HCT116 (cell line): ENCODE measurements at regions not wholly inside any gene's neighbourhood (a gene's known extent, or its start where the extent isn't known, plus 50 kb on each side); places are given as distances from the start of the nearest gene placed in this dataset.

Source experiments
- ATAC-seq: fragments of 200-7000 bp; cut with Tn5 transposase; 2 replicates; pipeline ENCODE4 v1.9.1; 2020; ENCODE audit warnings: mild to moderate bottlenecking, moderate library complexity
- BruUV-seq: library from RNA; stranded (reverse); fragments of 400-500 nt; replicated peaks from 2 replicates; lab custom pipeline; 2021; lab: Mats Ljungman, UMichigan
- CTCF ChIA-PET: fragments of 300-600 bp; sonication (Branson Sonifier 250); formaldehyde crosslinking; loops from one replicate; lab custom pipeline; 2021; ENCODE audit warnings: antibody characterized with exemption; lab: Charles Lee
- POLR2A ChIA-PET: fragments of 300-600, 350-600 bp; sonication (Branson Sonifier 250); formaldehyde crosslinking; loops from one replicate; lab custom pipeline; 2021; ENCODE audit warnings: antibody characterized with exemption; lab: Charles Lee
- RAD21 ChIA-PET, 2 experiments: fragments of 300-600 bp; sonication (Branson Sonifier 250); formaldehyde crosslinking; loops; one replicate each; lab custom pipeline; 2023; ENCODE audit warnings: low total read pairs in 2 of 2; ENCODE audit not compliant: uncharacterized antibody in 2 of 2, unreplicated experiment in 2 of 2, low non-redundant PET in 1 of 2; lab: Charles Lee
- DNase-seq: peaks from one replicate; pipeline ENCODE4 v3.0.0-alpha.2; 2010; ENCODE audit warnings: low read depth, low spot score
- H2AFZ ChIP-seq: fragments of 200-600 bp; shearing (Covaris generic), sonication (generic); 2 replicates; pipeline ENCODE4 v1.6.1; 2017; ENCODE audit warnings: low read depth, mixed run types, mixed read lengths, antibody characterized with exemption, low read length; ENCODE audit not compliant: poor library complexity, severe bottlenecking
- H3K27ac ChIP-seq: 2 replicates; pipeline ENCODE4 v1.5.1; 2012; ENCODE audit warnings: low read depth, low read length
- H3K27me3 ChIP-seq: fragments of 200-600 bp; sonication (generic); 2 replicates; pipeline ENCODE4 v1.6.1; 2016; ENCODE audit warnings: mixed run types, low read length, mixed read lengths; ENCODE audit not compliant: insufficient read depth
- H3K36me3 ChIP-seq, 2 experiments: fragments of 200-500 bp in 1 of 2; fragments of 200-600 bp in 1 of 2; sonication (Bioruptor generic) in 1 of 2; sonication (generic) in 1 of 2; 2 replicates each; pipeline versions ENCODE4 v1.5.1 to v1.6.1; 2014 to 2016; ENCODE audit warnings: low read length in 2 of 2, inconsistent platforms in 1 of 2, mixed read lengths in 1 of 2, mixed run types in 1 of 2; ENCODE audit not compliant: insufficient read depth in 2 of 2, control insufficient read depth in 1 of 2
- H3K4me1 ChIP-seq, 2 experiments: fragments of 200-600 bp in 1 of 2; sonication (generic) in 1 of 2; 2 replicates each; pipeline versions ENCODE4 v1.5.1 to v1.6.1; 2012 to 2017; ENCODE audit warnings: low read length in 2 of 2, inconsistent platforms in 1 of 2, mild to moderate bottlenecking in 1 of 2, mixed read lengths in 1 of 2, mixed run types in 1 of 2, moderate library complexity in 1 of 2; ENCODE audit not compliant: insufficient read depth in 2 of 2, control insufficient read depth in 1 of 2
- H3K4me2 ChIP-seq: fragments of 200-600 bp; sonication (generic); 2 replicates; pipeline ENCODE4 v1.6.1; 2017; ENCODE audit warnings: mixed run types, low read length, mixed read lengths
- H3K4me3 ChIP-seq, 2 experiments: fragments of 200-600 bp in 1 of 2; sonication (generic) in 1 of 2; replicated peaks in 1 of 2; 2 replicates each; pipeline ENCODE4 v1.5.1; 2011 to 2016; ENCODE audit warnings: low read length in 2 of 2, control low read depth in 1 of 2, low read depth in 1 of 2, mild to moderate bottlenecking in 1 of 2, mixed read lengths in 1 of 2, mixed run types in 1 of 2
- H3K79me2 ChIP-seq: fragments of 200-600 bp; sonication (generic); 2 replicates; pipeline ENCODE4 v1.6.1; 2017; ENCODE audit warnings: mild to moderate bottlenecking, mixed run types, low read length, moderate library complexity, mixed read lengths; ENCODE audit not compliant: insufficient read depth
- H3K9ac ChIP-seq: fragments of 200-600 bp; sonication (generic); 2 replicates; pipeline ENCODE4 v1.6.1; 2016; ENCODE audit warnings: low read length, mixed read lengths
- H3K9me2 ChIP-seq: fragments of 200-600 bp; sonication (generic), shearing (Covaris generic); 2 replicates; pipeline ENCODE4 v1.6.1; 2017; ENCODE audit warnings: mixed run types, mild to moderate bottlenecking, moderate library complexity; ENCODE audit not compliant: insufficient read depth
- H3K9me3 ChIP-seq, 2 experiments: fragments of 200-500 bp in 1 of 2; fragments of 200-600 bp in 1 of 2; sonication (Bioruptor generic) in 1 of 2; sonication (generic) in 1 of 2; 2 replicates each; pipeline ENCODE4 v1.6.1; 2014 to 2017; ENCODE audit warnings: low read length in 2 of 2, mixed read lengths in 2 of 2, inconsistent platforms in 1 of 2, low read depth in 1 of 2, mild to moderate bottlenecking in 1 of 2, mixed run types in 1 of 2, moderate library complexity in 1 of 2; ENCODE audit not compliant: control insufficient read depth in 1 of 2, insufficient read depth in 1 of 2
- H4K20me1 ChIP-seq: fragments of 200-600 bp; sonication (generic), shearing (Covaris generic); 2 replicates; pipeline ENCODE4 v1.6.1; 2017; ENCODE audit warnings: mixed run types, mild to moderate bottlenecking, moderate library complexity; ENCODE audit not compliant: insufficient read depth
- CBX3 ChIP-seq: IDR thresholded peaks from 2 replicates; pipeline ENCODE4 v1.6.1; 2012; ENCODE audit warnings: low read depth
- EGR1 ChIP-seq: IDR thresholded peaks from 2 replicates; pipeline ENCODE4 v1.6.1; 2012; ENCODE audit warnings: low read depth
- ELF1 ChIP-seq: IDR thresholded peaks from 2 replicates; pipeline ENCODE4 v1.6.1; 2012; ENCODE audit warnings: low read depth, borderline replicate concordance
- EZH2 ChIP-seq: fragments of 200-600 bp; sonication (generic); IDR thresholded peaks from 2 replicates; pipeline ENCODE4 v1.6.1; 2017; ENCODE audit warnings: antibody characterized with exemption, mixed run types
- EZH2phosphoT487 ChIP-seq: fragments of 200-600 bp; IDR thresholded peaks from 2 replicates; pipeline ENCODE4 v1.6.1; 2018; ENCODE audit warnings: antibody characterized with exemption, borderline replicate concordance
- FOSL1 ChIP-seq: IDR thresholded peaks from 2 replicates; pipeline ENCODE4 v1.6.1; 2012; ENCODE audit warnings: low read depth
- MAX ChIP-seq: IDR thresholded peaks from 2 replicates; pipeline ENCODE4 v1.6.1; 2012
- POLR2AphosphoS5 ChIP-seq: IDR thresholded peaks from 2 replicates; pipeline ENCODE4 v1.6.1; 2011; ENCODE audit warnings: mild to moderate bottlenecking, low read depth, low read length, moderate library complexity
- RAD21 ChIP-seq: IDR thresholded peaks from 2 replicates; pipeline ENCODE4 v1.6.1; 2012; ENCODE audit warnings: low read depth, mild to moderate bottlenecking
- SIN3A ChIP-seq: IDR thresholded peaks from 2 replicates; pipeline ENCODE4 v1.6.1; 2012; ENCODE audit warnings: low read depth
- SP1 ChIP-seq: IDR thresholded peaks from 2 replicates; pipeline ENCODE4 v1.6.1; 2012; ENCODE audit warnings: low read depth
- YY1 ChIP-seq: IDR thresholded peaks from 2 replicates; pipeline ENCODE4 v1.6.1; 2011; ENCODE audit warnings: low read length, low read depth, moderate library complexity, mild to moderate bottlenecking; ENCODE audit not compliant: insufficient replicate concordance; ENCODE audit errors: extremely low read depth
- ZNF274 ChIP-seq: fragments of 200-500 bp; sonication (Bioruptor generic); IDR thresholded peaks from 2 replicates; pipeline ENCODE4 v1.6.1; 2014; ENCODE audit warnings: mild to moderate bottlenecking, low read depth, low read length, inconsistent platforms
- intact Hi-C: fragments of 100-400 bp; cut with micrococcal nuclease; formaldehyde crosslinking; loops from 2 replicates; pipeline ENCODE4 v1.10.0; 2022
- TF ChIP-seq, protein P1 (sequence below): IDR thresholded peaks from 2 replicates; pipeline ENCODE4 v1.6.1; 2012
- TF ChIP-seq, protein P2 (sequence below): IDR thresholded peaks from 2 replicates; pipeline ENCODE4 v1.6.1; 2011; ENCODE audit warnings: mild to moderate bottlenecking, low read length, moderate library complexity; ENCODE audit not compliant: insufficient replicate concordance; ENCODE audit errors: extremely low read depth

GRCh38 chr11:81990659-81991443 is 742.8 kb downstream of the FAM181B start:
- no peaks in the 10 kb centered on the region for H3K36me3 ChIP-seq
- H3K9me3 ChIP-seq = peaks cover 1 to 3% of the 10 kb centered on the region in 2 experiments; a peak in 2 of 4 replicates
- no peak overlapping the region for H3K27ac ChIP-seq
- POLR2A ChIA-PET = no interaction called here
- no peaks in the 10 kb centered on the region for H4K20me1 ChIP-seq
- H3K4me3 ChIP-seq = no peak overlapping the region
- intact Hi-C loops = no loop called here
- H3K9me2 ChIP-seq = no peaks in the 10 kb centered on the region
- no peaks in the 10 kb centered on the region for H3K79me2 ChIP-seq
- no peak for TF ChIP-seq MAX
- no peak for TF ChIP-seq EGR1
- TF ChIP-seq ZNF274 = no peak
- no peak for TF ChIP-seq POLR2AphosphoS5
- TF ChIP-seq EZH2phosphoT487 = no peak
- TF ChIP-seq ELF1 = no peak
- no peak for TF ChIP-seq CBX3
- TF ChIP-seq YY1 = no peak
- no peak for TF ChIP-seq RAD21
- TF ChIP-seq, protein P1, sequence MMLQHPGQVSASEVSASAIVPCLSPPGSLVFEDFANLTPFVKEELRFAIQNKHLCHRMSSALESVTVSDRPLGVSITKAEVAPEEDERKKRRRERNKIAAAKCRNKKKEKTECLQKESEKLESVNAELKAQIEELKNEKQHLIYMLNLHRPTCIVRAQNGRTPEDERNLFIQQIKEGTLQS = no peak
- TF ChIP-seq EZH2 = no peak
- TF ChIP-seq, protein P2, sequence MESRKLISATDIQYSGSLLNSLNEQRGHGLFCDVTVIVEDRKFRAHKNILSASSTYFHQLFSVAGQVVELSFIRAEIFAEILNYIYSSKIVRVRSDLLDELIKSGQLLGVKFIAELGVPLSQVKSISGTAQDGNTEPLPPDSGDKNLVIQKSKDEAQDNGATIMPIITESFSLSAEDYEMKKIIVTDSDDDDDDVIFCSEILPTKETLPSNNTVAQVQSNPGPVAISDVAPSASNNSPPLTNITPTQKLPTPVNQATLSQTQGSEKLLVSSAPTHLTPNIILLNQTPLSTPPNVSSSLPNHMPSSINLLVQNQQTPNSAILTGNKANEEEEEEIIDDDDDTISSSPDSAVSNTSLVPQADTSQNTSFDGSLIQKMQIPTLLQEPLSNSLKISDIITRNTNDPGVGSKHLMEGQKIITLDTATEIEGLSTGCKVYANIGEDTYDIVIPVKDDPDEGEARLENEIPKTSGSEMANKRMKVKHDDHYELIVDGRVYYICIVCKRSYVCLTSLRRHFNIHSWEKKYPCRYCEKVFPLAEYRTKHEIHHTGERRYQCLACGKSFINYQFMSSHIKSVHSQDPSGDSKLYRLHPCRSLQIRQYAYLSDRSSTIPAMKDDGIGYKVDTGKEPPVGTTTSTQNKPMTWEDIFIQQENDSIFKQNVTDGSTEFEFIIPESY = no peak
- TF ChIP-seq FOSL1 = no peak
- TF ChIP-seq SIN3A = no peak
- no peak for TF ChIP-seq SP1
- no TSS peak for BruUV-seq
- DNase-seq (no peak), ATAC-seq (no peak)
- RAD21 ChIA-PET = no interaction called here
- no peak overlapping the region for H3K9ac ChIP-seq
- H3K27me3 ChIP-seq = no peaks in the 10 kb centered on the region
- H3K4me2 ChIP-seq = no peak overlapping the region
- H2AFZ ChIP-seq = no peak overlapping the region
- CTCF ChIA-PET = no interaction called here
- no peaks in the 10 kb centered on the region for H3K4me1 ChIP-seq
